ENCODE measurements at regions not wholly inside any gene's neighbourhood (a gene's known extent, or its start where the extent isn't known, plus 50 kb on each side); places are given as distances from the start of the nearest gene placed in this dataset.

DNA sequence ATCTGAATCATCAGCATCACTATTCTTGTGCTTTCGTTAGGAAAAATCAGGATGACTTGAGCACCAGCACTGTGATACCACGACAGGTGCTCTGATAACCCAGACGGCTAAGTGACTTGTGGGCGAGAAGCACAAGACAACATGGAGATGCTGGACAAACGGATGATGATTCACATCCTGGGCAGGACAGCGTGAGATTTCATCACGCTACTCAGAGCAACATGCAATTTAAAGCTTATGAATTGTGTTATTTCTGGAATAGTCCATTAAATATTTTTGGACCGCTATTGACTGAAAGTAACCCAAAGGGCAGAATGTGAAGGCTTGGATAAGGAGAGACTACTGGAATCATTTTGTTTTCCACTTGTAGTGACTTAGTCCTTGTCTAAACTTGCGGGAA lies 114.8 kb upstream of the DAPK1 start:
- no peak overlapping the region for H3K27ac ChIP-seq (ENCODE audit: low read depth)
- peaks cover 3% of the 10 kb centered on the region; the same call in 1 of the 2 replicates for H3K9me2 ChIP-seq (ENCODE audit: insufficient read depth)
- H3K4me3 Mint-ChIP-seq = no peak overlapping the region
- no peaks in the 10 kb centered on the region; the same call in 1 of the 2 replicates for H3K79me2 ChIP-seq (replicated peaks; ENCODE audit: insufficient read depth)
- H3K27ac Mint-ChIP-seq = no peak overlapping the region
- no peak for ATAC-seq
- H2AFZ ChIP-seq = no peak overlapping the region
- 0 out of 2 replicates have a peak, but pooled peaks cover 4% of the 10 kb centered on the region for H3F3A ChIP-seq (replicated peaks; ENCODE audit: low read depth)
- peaks cover 21% of the 10 kb centered on the region for H3K4me1 ChIP-seq (ENCODE audit: insufficient read depth)
- no peaks in the 10 kb centered on the region for H3K36me3 ChIP-seq (ENCODE audit: insufficient read depth)
- H3K9me3 Mint-ChIP-seq = no peaks in the 10 kb centered on the region
- DNase-seq (ENCODE audit: low spot score) = no peak
- no peaks in the 10 kb centered on the region for H4K20me1 ChIP-seq (replicated peaks; ENCODE audit: insufficient read depth)
- no peaks in the 10 kb centered on the region for H3K27me3 ChIP-seq (ENCODE audit: insufficient read depth)
- no peak overlapping the region for H3K4me3 ChIP-seq
- H3K4me1 Mint-ChIP-seq = peaks cover 13% of the 10 kb centered on the region
- H3K27me3 Mint-ChIP-seq (ENCODE audit: insufficient read depth, low read depth, poor library complexity) = peaks cover 7% of the 10 kb centered on the region
- no peak for TF ChIP-seq NANOG (IDR thresholded peaks at IDR 0.05; ENCODE audit: borderline replicate concordance)
- no peak overlapping the region for H3K4me2 ChIP-seq
- no peaks in the 10 kb centered on the region; the same call in 2 of the 3 replicates for H3K36me3 Mint-ChIP-seq (ENCODE audit: low read depth)

GRCh38 chr9:87383344-87384150 lies 114.1 kb upstream of the DAPK1 start:
- Histone ChIP-seq H3K79me2 (replicated peaks; ENCODE audit: insufficient read depth) (no peaks in the 10 kb centered on the region; the same call in 1 of the 2 replicates), H2AFZ (no peak overlapping the region), H3K4me2 (no peak overlapping the region), H3K4me3 (no peak overlapping the region), H3K27ac (ENCODE audit: low read depth) (no peak overlapping the region), H3K4me1 (ENCODE audit: insufficient read depth) (peaks cover 21% of the 10 kb centered on the region), H3K9me2 (ENCODE audit: insufficient read depth) (peaks cover 3% of the 10 kb centered on the region; the same call in 1 of the 2 replicates), H3K27me3 (ENCODE audit: insufficient read depth) (no peaks in the 10 kb centered on the region), H3K36me3 (ENCODE audit: insufficient read depth) (no peaks in the 10 kb centered on the region), H4K20me1 (replicated peaks; ENCODE audit: insufficient read depth) (no peaks in the 10 kb centered on the region), H3F3A (replicated peaks; ENCODE audit: low read depth) (0 out of 2 replicates have a peak, but pooled peaks cover 4% of the 10 kb centered on the region)
- peaks cover 13% of the 10 kb centered on the region for H3K4me1 Mint-ChIP-seq
- no peaks in the 10 kb centered on the region for H3K9me3 Mint-ChIP-seq
- H3K27me3 Mint-ChIP-seq (ENCODE audit: insufficient read depth, low read depth, poor library complexity) = peaks cover 7% of the 10 kb centered on the region
- H3K4me3 Mint-ChIP-seq = no peak overlapping the region
- H3K27ac Mint-ChIP-seq = no peak overlapping the region
- DNase-seq (ENCODE audit: low spot score) (no peak), ATAC-seq (no peak)
- H3K36me3 Mint-ChIP-seq (ENCODE audit: low read depth) = no peaks in the 10 kb centered on the region; the same call in 2 of the 3 replicates
- TF ChIP-seq, protein P1, sequence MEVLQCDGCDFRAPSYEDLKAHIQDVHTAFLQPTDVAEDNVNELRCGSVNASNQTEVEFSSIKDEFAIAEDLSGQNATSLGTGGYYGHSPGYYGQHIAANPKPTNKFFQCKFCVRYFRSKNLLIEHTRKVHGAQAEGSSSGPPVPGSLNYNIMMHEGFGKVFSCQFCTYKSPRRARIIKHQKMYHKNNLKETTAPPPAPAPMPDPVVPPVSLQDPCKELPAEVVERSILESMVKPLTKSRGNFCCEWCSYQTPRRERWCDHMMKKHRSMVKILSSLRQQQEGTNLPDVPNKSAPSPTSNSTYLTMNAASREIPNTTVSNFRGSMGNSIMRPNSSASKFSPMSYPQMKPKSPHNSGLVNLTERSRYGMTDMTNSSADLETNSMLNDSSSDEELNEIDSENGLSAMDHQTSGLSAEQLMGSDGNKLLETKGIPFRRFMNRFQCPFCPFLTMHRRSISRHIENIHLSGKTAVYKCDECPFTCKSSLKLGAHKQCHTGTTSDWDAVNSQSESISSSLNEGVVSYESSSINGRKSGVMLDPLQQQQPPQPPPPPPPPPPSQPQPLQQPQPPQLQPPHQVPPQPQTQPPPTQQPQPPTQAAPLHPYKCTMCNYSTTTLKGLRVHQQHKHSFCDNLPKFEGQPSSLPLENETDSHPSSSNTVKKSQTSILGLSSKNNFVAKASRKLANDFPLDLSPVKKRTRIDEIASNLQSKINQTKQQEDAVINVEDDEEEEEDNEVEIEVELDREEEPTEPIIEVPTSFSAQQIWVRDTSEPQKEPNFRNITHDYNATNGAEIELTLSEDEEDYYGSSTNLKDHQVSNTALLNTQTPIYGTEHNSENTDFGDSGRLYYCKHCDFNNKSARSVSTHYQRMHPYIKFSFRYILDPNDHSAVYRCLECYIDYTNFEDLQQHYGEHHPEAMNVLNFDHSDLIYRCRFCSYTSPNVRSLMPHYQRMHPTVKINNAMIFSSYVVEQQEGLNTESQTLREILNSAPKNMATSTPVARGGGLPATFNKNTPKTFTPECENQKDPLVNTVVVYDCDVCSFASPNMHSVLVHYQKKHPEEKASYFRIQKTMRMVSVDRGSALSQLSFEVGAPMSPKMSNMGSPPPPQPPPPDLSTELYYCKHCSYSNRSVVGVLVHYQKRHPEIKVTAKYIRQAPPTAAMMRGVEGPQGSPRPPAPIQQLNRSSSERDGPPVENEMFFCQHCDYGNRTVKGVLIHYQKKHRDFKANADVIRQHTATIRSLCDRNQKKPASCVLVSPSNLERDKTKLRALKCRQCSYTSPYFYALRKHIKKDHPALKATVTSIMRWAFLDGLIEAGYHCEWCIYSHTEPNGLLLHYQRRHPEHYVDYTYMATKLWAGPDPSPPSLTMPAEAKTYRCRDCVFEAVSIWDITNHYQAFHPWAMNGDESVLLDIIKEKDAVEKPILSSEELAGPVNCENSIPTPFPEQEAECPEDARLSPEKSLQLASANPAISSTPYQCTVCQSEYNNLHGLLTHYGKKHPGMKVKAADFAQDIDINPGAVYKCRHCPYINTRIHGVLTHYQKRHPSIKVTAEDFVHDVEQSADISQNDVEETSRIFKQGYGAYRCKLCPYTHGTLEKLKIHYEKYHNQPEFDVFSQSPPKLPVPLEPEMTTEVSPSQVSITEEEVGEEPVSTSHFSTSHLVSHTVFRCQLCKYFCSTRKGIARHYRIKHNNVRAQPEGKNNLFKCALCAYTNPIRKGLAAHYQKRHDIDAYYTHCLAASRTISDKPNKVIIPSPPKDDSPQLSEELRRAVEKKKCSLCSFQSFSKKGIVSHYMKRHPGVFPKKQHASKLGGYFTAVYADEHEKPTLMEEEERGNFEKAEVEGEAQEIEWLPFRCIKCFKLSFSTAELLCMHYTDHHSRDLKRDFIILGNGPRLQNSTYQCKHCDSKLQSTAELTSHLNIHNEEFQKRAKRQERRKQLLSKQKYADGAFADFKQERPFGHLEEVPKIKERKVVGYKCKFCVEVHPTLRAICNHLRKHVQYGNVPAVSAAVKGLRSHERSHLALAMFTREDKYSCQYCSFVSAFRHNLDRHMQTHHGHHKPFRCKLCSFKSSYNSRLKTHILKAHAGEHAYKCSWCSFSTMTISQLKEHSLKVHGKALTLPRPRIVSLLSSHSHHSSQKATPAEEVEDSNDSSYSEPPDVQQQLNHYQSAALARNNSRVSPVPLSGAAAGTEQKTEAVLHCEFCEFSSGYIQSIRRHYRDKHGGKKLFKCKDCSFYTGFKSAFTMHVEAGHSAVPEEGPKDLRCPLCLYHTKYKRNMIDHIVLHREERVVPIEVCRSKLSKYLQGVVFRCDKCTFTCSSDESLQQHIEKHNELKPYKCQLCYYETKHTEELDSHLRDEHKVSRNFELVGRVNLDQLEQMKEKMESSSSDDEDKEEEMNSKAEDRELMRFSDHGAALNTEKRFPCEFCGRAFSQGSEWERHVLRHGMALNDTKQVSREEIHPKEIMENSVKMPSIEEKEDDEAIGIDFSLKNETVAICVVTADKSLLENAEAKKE (CRISPR knock-in tag; IDR thresholded peaks at IDR 0.05) = no peak
- TF ChIP-seq ZNF114 (CRISPR knock-in tag; IDR thresholded peaks at IDR 0.05) (no peak), JUNB (IDR thresholded peaks at IDR 0.05; ENCODE audit: unreplicated experiment) (no peak), EZH2 (IDR thresholded peaks at IDR 0.05; ENCODE audit: low read depth, unreplicated experiment) (no peak), CREB1 (CRISPR knock-in tag; IDR thresholded peaks at IDR 0.05; ENCODE audit: low read depth) (no peak), POLR2AphosphoS5 (IDR thresholded peaks at IDR 0.05; ENCODE audit: low read depth) (no peak), NANOG (IDR thresholded peaks at IDR 0.05; ENCODE audit: borderline replicate concordance) (no peak)
- TF ChIP-seq, protein P2, sequence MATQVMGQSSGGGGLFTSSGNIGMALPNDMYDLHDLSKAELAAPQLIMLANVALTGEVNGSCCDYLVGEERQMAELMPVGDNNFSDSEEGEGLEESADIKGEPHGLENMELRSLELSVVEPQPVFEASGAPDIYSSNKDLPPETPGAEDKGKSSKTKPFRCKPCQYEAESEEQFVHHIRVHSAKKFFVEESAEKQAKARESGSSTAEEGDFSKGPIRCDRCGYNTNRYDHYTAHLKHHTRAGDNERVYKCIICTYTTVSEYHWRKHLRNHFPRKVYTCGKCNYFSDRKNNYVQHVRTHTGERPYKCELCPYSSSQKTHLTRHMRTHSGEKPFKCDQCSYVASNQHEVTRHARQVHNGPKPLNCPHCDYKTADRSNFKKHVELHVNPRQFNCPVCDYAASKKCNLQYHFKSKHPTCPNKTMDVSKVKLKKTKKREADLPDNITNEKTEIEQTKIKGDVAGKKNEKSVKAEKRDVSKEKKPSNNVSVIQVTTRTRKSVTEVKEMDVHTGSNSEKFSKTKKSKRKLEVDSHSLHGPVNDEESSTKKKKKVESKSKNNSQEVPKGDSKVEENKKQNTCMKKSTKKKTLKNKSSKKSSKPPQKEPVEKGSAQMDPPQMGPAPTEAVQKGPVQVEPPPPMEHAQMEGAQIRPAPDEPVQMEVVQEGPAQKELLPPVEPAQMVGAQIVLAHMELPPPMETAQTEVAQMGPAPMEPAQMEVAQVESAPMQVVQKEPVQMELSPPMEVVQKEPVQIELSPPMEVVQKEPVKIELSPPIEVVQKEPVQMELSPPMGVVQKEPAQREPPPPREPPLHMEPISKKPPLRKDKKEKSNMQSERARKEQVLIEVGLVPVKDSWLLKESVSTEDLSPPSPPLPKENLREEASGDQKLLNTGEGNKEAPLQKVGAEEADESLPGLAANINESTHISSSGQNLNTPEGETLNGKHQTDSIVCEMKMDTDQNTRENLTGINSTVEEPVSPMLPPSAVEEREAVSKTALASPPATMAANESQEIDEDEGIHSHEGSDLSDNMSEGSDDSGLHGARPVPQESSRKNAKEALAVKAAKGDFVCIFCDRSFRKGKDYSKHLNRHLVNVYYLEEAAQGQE (IDR thresholded peaks at IDR 0.05; ENCODE audit: unreplicated experiment) = no peak
- TF ChIP-seq, protein P3, sequence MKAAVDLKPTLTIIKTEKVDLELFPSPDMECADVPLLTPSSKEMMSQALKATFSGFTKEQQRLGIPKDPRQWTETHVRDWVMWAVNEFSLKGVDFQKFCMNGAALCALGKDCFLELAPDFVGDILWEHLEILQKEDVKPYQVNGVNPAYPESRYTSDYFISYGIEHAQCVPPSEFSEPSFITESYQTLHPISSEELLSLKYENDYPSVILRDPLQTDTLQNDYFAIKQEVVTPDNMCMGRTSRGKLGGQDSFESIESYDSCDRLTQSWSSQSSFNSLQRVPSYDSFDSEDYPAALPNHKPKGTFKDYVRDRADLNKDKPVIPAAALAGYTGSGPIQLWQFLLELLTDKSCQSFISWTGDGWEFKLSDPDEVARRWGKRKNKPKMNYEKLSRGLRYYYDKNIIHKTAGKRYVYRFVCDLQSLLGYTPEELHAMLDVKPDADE (IDR thresholded peaks at IDR 0.05) = no peak
